GM12892 (cell line): ENCODE measurements at regions not wholly inside any gene's neighbourhood (a gene's known extent, or its start where the extent isn't known, plus 50 kb on each side); places are given as distances from the start of the nearest gene placed in this dataset.

Experiments
- POLR2A ChIP-seq: IDR thresholded peaks from 2 replicates; pipeline ENCODE4 v1.6.1; 2011; ENCODE audit warnings: low read depth, low read length, control low read depth
- POLR2AphosphoS5 ChIP-seq: IDR thresholded peaks from 2 replicates; pipeline ENCODE4 v1.6.1; 2011; ENCODE audit warnings: low read depth, low read length, control low read depth
- TAF1 ChIP-seq: IDR thresholded peaks from 2 replicates; pipeline ENCODE4 v1.6.1; 2011; ENCODE audit warnings: low read depth, mild to moderate bottlenecking, control low read depth, low read length, borderline replicate concordance

- no peak for TF ChIP-seq POLR2AphosphoS5
- no peak for TF ChIP-seq POLR2A
- TF ChIP-seq TAF1 = no peak
These were observed 234.4 kb downstream of the RNF152 start for GRCh38 chr18:61658431-61658830.
